Loucy (cell line): ENCODE measurements at regions not wholly inside any gene's neighbourhood (a gene's known extent, or its start where the extent isn't known, plus 50 kb on each side); places are given as distances from the start of the nearest gene placed in this dataset.

Experiments
- H2AFZ ChIP-seq: fragments of 200-600 bp; sonication (generic); 2 replicates; pipeline ENCODE4 v1.6.0; 2016; ENCODE audit warnings: antibody characterized with exemption, mild to moderate bottlenecking, low read length, moderate library complexity
- H3F3A ChIP-seq: fragments of 200-600 bp; 2 replicates; pipeline ENCODE4 v1.6.0; 2016; ENCODE audit warnings: antibody characterized with exemption, low read depth, mild to moderate bottlenecking
- H3K27me3 ChIP-seq: fragments of 200-600 bp; sonication (generic); 2 replicates; pipeline ENCODE4 v1.6.1; 2014; ENCODE audit warnings: low read length, mild to moderate bottlenecking; ENCODE audit not compliant: insufficient read depth, poor library complexity, severe bottlenecking
- H3K36me3 ChIP-seq: fragments of 200-600 bp; sonication (generic); 2 replicates; pipeline ENCODE4 v1.6.1; 2016; ENCODE audit warnings: low read length; ENCODE audit not compliant: insufficient read depth
- H3K4me1 ChIP-seq: fragments of 200-600 bp; sonication (generic); 2 replicates; pipeline ENCODE4 v1.5.1; 2014; ENCODE audit warnings: low read length, mild to moderate bottlenecking; ENCODE audit not compliant: insufficient read depth, poor library complexity, severe bottlenecking
- H3K4me2 ChIP-seq: fragments of 200-600 bp; sonication (generic); 2 replicates; pipeline ENCODE4 v1.6.0; 2014; ENCODE audit warnings: antibody characterized with exemption, low read length, low read depth, mild to moderate bottlenecking; ENCODE audit not compliant: poor library complexity, severe bottlenecking
- H3K4me3 ChIP-seq: fragments of 200-600 bp; sonication (generic); 2 replicates; pipeline ENCODE4 v1.5.1; 2014; ENCODE audit warnings: low read length, mild to moderate bottlenecking, mixed read lengths; ENCODE audit not compliant: poor library complexity, severe bottlenecking
- H3K79me2 ChIP-seq: fragments of 200-600 bp; sonication (generic); 2 replicates; pipeline ENCODE4 v1.6.1; 2014; ENCODE audit warnings: low read length; ENCODE audit not compliant: insufficient read depth
- H3K9ac ChIP-seq: fragments of 200-600 bp; sonication (generic); 2 replicates; pipeline ENCODE4 v1.6.0; 2014; ENCODE audit warnings: mild to moderate bottlenecking, low read depth, low read length, moderate library complexity; ENCODE audit not compliant: poor library complexity, severe bottlenecking
- H3K9me2 ChIP-seq: fragments of 200-600 bp; sonication (generic); replicated peaks from 2 replicates; pipeline ENCODE4 v1.6.1; 2016; ENCODE audit warnings: low read depth, low read length, mixed read lengths
- H3K9me3 ChIP-seq: fragments of 200-600 bp; sonication (generic); 2 replicates; pipeline ENCODE4 v1.6.1; 2014; ENCODE audit warnings: mild to moderate bottlenecking, antibody characterized with exemption, low read length, low read depth; ENCODE audit not compliant: insufficient read depth
- H4K20me1 ChIP-seq: fragments of 200-600 bp; sonication (generic); 2 replicates; pipeline ENCODE4 v1.6.0; 2014; ENCODE audit warnings: antibody characterized with exemption, low read length, mild to moderate bottlenecking; ENCODE audit not compliant: insufficient read depth, poor library complexity, severe bottlenecking
- EZH2phosphoT487 ChIP-seq: fragments of 200-600 bp; IDR thresholded peaks from 2 replicates; pipeline ENCODE4 v1.6.1; 2018; ENCODE audit warnings: antibody characterized with exemption, mild to moderate bottlenecking, moderate library complexity, borderline replicate concordance
- TF ChIP-seq, protein P1 (sequence below): fragments of 200-600 bp; sonication (generic); conservative IDR thresholded peaks from 2 replicates; pipeline ENCODE4 v1.5.1; 2014; ENCODE audit warnings: mild to moderate bottlenecking, antibody characterized with exemption, low read length

DNA sequence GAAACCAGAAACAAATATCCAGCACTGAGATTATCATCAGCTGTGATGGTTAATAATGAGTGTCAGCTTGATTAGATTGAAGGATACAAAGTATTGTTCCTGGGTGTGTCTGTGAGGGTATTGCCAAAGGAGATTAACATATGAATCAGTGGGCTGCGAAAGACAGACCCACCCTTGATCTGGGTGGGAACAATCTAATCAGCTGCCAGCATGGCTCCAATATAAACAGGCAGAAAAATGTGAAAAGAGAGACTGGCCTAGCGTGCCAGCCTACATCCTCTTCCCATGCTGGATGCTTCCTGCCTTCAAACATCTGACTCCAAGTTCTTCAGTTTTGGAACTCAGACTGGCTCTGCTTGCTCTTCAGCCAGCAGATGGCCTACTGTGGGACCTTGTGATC is 869.5 kb downstream of the SI start:
- Histone ChIP-seq H3K9ac (no peak overlapping the region), H3K4me3 (no peak overlapping the region), H2AFZ (no peak overlapping the region), H3K36me3 (no peaks in the 10 kb centered on the region), H3K79me2 (no peaks in the 10 kb centered on the region), H3K4me1 (no peaks in the 10 kb centered on the region), H3F3A (no peaks in the 10 kb centered on the region), H3K9me2 (no peaks in the 10 kb centered on the region), H3K4me2 (no peak overlapping the region), H3K9me3 (no peaks in the 10 kb centered on the region), H4K20me1 (no peaks in the 10 kb centered on the region), H3K27me3 (no peaks in the 10 kb centered on the region)
- no peak for TF ChIP-seq EZH2phosphoT487
- TF ChIP-seq, protein P1, sequence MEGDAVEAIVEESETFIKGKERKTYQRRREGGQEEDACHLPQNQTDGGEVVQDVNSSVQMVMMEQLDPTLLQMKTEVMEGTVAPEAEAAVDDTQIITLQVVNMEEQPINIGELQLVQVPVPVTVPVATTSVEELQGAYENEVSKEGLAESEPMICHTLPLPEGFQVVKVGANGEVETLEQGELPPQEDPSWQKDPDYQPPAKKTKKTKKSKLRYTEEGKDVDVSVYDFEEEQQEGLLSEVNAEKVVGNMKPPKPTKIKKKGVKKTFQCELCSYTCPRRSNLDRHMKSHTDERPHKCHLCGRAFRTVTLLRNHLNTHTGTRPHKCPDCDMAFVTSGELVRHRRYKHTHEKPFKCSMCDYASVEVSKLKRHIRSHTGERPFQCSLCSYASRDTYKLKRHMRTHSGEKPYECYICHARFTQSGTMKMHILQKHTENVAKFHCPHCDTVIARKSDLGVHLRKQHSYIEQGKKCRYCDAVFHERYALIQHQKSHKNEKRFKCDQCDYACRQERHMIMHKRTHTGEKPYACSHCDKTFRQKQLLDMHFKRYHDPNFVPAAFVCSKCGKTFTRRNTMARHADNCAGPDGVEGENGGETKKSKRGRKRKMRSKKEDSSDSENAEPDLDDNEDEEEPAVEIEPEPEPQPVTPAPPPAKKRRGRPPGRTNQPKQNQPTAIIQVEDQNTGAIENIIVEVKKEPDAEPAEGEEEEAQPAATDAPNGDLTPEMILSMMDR, result no peak

DNA sequence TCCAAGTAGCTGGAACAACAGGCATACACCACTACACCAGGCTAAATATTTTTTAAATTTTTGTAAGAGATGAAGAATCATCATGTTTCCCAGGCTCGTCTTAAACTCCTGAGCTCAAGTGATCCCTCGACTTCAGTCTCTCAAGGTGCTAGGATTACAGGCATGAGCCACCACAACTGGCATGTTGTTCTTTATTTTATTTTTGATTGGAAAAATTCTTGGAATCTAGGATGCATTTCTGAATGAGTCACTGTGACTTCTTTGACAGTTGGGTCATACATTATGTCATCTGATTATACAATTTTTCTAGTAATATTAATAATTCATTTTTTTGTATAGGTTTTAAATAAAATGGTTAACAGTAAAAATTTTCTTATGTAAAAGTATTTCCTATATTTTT is 870.2 kb downstream of the SI start:
- H3K79me2 ChIP-seq, result no peaks in the 10 kb centered on the region
- H3F3A ChIP-seq, result no peaks in the 10 kb centered on the region
- no peak overlapping the region for H3K9ac ChIP-seq
- TF ChIP-seq, protein P1, result no peak
- no peak for TF ChIP-seq EZH2phosphoT487
- H2AFZ ChIP-seq, result no peak overlapping the region
- H3K4me2 ChIP-seq, result no peak overlapping the region
- H3K27me3 ChIP-seq, result no peaks in the 10 kb centered on the region
- no peaks in the 10 kb centered on the region for H4K20me1 ChIP-seq
- no peaks in the 10 kb centered on the region for H3K4me1 ChIP-seq
- no peaks in the 10 kb centered on the region for H3K9me2 ChIP-seq
- no peaks in the 10 kb centered on the region for H3K36me3 ChIP-seq
- no peaks in the 10 kb centered on the region for H3K9me3 ChIP-seq
- H3K4me3 ChIP-seq, result no peak overlapping the region

DNA sequence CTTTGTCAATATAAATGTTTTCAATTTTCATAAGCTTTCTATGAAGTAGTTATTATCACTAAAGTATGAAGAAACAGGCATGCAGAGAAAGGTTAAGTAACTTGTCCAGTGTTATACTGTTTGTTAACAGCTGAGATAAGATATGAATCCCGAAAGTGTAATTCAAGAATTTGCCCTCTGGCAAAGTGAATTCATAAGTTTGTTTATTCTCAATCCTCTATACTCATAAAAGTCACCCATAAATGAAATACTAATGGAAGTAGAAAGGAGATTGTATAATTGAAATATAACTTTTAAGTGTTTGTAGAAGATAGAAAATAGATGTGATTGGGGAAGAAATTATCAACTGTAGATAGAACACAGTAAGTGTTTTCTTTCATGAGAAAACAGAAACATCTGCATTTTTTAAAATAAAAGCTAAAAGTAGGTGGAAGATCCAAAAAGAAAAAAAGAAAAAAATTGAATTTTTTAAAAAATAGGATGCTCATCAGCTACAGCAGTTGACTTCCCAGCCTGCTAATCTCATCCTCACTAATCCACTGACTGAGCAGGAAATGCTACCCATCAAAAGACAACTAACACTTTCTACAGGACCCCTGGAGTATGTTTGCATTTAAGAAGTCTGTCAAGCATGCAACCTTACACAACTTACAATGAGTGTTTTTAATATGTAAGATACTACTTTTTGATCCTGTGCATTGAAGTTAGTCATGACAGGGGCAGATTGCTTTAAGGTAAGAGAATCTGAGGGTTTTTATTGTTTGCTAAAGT is 878.1 kb downstream of the SI start:
- H2AFZ ChIP-seq, result no peak overlapping the region
- H3F3A ChIP-seq, result no peaks in the 10 kb centered on the region
- no peak overlapping the region for H3K4me3 ChIP-seq
- H3K9ac ChIP-seq, result no peak overlapping the region
- no peaks in the 10 kb centered on the region for H3K36me3 ChIP-seq
- no peaks in the 10 kb centered on the region for H3K9me2 ChIP-seq
- H3K27me3 ChIP-seq, result no peaks in the 10 kb centered on the region
- no peaks in the 10 kb centered on the region for H3K4me1 ChIP-seq
- H4K20me1 ChIP-seq, result no peaks in the 10 kb centered on the region
- H3K79me2 ChIP-seq, result no peaks in the 10 kb centered on the region
- TF ChIP-seq, protein P1, result no peak
- no peak overlapping the region for H3K4me2 ChIP-seq
- no peaks in the 10 kb centered on the region for H3K9me3 ChIP-seq
